ENCODE measurements at regions not wholly inside any gene's neighbourhood (a gene's known extent, or its start where the extent isn't known, plus 50 kb on each side); places are given as distances from the start of the nearest gene placed in this dataset.

GRCh38 chr4:67207941-67208441 lies 337.3 kb downstream of the CENPC start:
- no peak for TF ChIP-seq EZH2phosphoT487 (IDR thresholded peaks at IDR 0.05; ENCODE audit: borderline replicate concordance, low read depth, low read length)
- TF ChIP-seq CTCF (conservative IDR thresholded peaks at IDR 0.05; ENCODE audit: low read length): no peak

Measured in OCI-LY7 (cell line).